GM23338 (cell line): ENCODE measurements at regions not wholly inside any gene's neighbourhood (a gene's known extent, or its start where the extent isn't known, plus 50 kb on each side); places are given as distances from the start of the nearest gene placed in this dataset.

Experiments
- ATAC-seq: fragments of 200-7000 bp; cut with Tn5 transposase; 3 replicates; pipeline ENCODE4 v1.9.1; 2020
- DNase-seq: peaks from one replicate; pipeline ENCODE4 v3.0.0-alpha.2; 2015; ENCODE audit warnings: low spot score
- H2AFZ ChIP-seq: fragments of 200-600 bp; sonication (generic); 2 replicates; pipeline ENCODE4 v1.8.0; 2016; ENCODE audit warnings: antibody characterized with exemption, mild to moderate bottlenecking, moderate library complexity
- H3F3A ChIP-seq: fragments of 200-600 bp; sonication (generic); replicated peaks from 2 replicates; pipeline ENCODE4 v1.8.0; 2017; ENCODE audit warnings: antibody characterized with exemption, mixed run types, low read depth
- H3K27ac ChIP-seq: fragments of 200-600 bp; sonication (generic); 2 replicates; pipeline ENCODE4 v1.6.1; 2016; ENCODE audit warnings: low read depth
- H3K27me3 ChIP-seq: fragments of 200-600 bp; sonication (generic); 2 replicates; pipeline ENCODE4 v1.8.0; 2016; ENCODE audit warnings: mild to moderate bottlenecking, mixed run types, moderate library complexity; ENCODE audit not compliant: insufficient read depth
- H3K36me3 ChIP-seq: fragments of 200-600 bp; sonication (generic); 2 replicates; pipeline ENCODE4 v1.8.0; 2016; ENCODE audit warnings: mild to moderate bottlenecking; ENCODE audit not compliant: insufficient read depth
- H3K4me1 ChIP-seq: fragments of 200-600 bp; sonication (generic); 2 replicates; pipeline ENCODE4 v1.8.0; 2016; ENCODE audit warnings: mild to moderate bottlenecking, moderate library complexity; ENCODE audit not compliant: insufficient read depth
- H3K4me2 ChIP-seq: fragments of 200-600 bp; sonication (generic); 2 replicates; pipeline ENCODE4 v1.7.1; 2017; ENCODE audit warnings: mixed run types
- H3K4me3 ChIP-seq: fragments of 200-600 bp; sonication (generic); 2 replicates; pipeline ENCODE4 v1.6.1; 2016; ENCODE audit warnings: mixed run types
- H3K79me2 ChIP-seq: fragments of 200-600 bp; sonication (generic); replicated peaks from 2 replicates; pipeline ENCODE4 v1.8.0; 2017; ENCODE audit warnings: mild to moderate bottlenecking; ENCODE audit not compliant: insufficient read depth
- H3K9me2 ChIP-seq: fragments of 200-600 bp; sonication (generic); 2 replicates; pipeline ENCODE4 v1.8.0; 2017; ENCODE audit not compliant: insufficient read depth
- H4K20me1 ChIP-seq: fragments of 200-600 bp; sonication (generic); replicated peaks from 2 replicates; pipeline ENCODE4 v1.8.0; 2017; ENCODE audit warnings: mild to moderate bottlenecking; ENCODE audit not compliant: insufficient read depth
- H3K27ac Mint-ChIP-seq: 2 replicates; pipeline ENCODE4 v1.8.0; 2020; ENCODE audit warnings: inconsistent platforms, mild to moderate bottlenecking, moderate library complexity, mixed read lengths
- H3K27me3 Mint-ChIP-seq: 3 replicates; pipeline ENCODE4 v1.8.0; 2022; ENCODE audit warnings: low read depth, mild to moderate bottlenecking, moderate library complexity, mixed read lengths, inconsistent platforms; ENCODE audit not compliant: insufficient read depth, poor library complexity
- H3K36me3 Mint-ChIP-seq: 3 replicates; pipeline ENCODE4 v1.8.0; 2021; ENCODE audit warnings: low read depth, mild to moderate bottlenecking, inconsistent platforms, moderate library complexity, mixed read lengths
- H3K4me1 Mint-ChIP-seq: 3 replicates; pipeline ENCODE4 v1.8.0; 2020; ENCODE audit warnings: mild to moderate bottlenecking, inconsistent platforms, mixed read lengths
- H3K4me3 Mint-ChIP-seq: 3 replicates; pipeline ENCODE4 v1.8.0; 2021; ENCODE audit warnings: moderate library complexity, mild to moderate bottlenecking, inconsistent platforms, mixed read lengths
- H3K9me3 Mint-ChIP-seq: 3 replicates; pipeline ENCODE4 v1.8.0; 2020; ENCODE audit warnings: moderate library complexity, mild to moderate bottlenecking, inconsistent platforms, mixed read lengths
- CREB1 ChIP-seq: fragments of 250-450 bp; sonication (Bioruptor Pico); IDR thresholded peaks from 2 replicates; pipeline ENCODE4 v1.5.0; 2020; ENCODE audit warnings: low read depth, mild to moderate bottlenecking, moderate library complexity
- CTCF ChIP-seq, 2 experiments: fragments of 200-600 bp in 1 of 2; sonication (generic) in 1 of 2; conservative IDR thresholded peaks; 2 replicates each; pipeline versions ENCODE4 v1.5.1 to v1.6.1; 2016 to 2017; ENCODE audit warnings: antibody characterized with exemption in 2 of 2, low read depth in 2 of 2, mild to moderate bottlenecking in 2 of 2, moderate library complexity in 1 of 2
- EZH2 ChIP-seq: fragments of 200-600 bp; sonication (generic); IDR thresholded peaks from one replicate; pipeline ENCODE4 v1.8.0; 2017; ENCODE audit warnings: antibody characterized with exemption, mild to moderate bottlenecking, low read depth; ENCODE audit not compliant: unreplicated experiment
- EZH2phosphoT487 ChIP-seq: fragments of 200-600 bp; sonication (generic); IDR thresholded peaks from one replicate; pipeline ENCODE4 v1.8.1; 2018; ENCODE audit warnings: antibody characterized with exemption; ENCODE audit not compliant: unreplicated experiment
- JUNB ChIP-seq: IDR thresholded peaks from one replicate; pipeline ENCODE4 v1.6.1; 2016; ENCODE audit warnings: antibody characterized with exemption; ENCODE audit not compliant: unreplicated experiment
- NANOG ChIP-seq: IDR thresholded peaks from 2 replicates; pipeline ENCODE4 v1.6.1; 2016; ENCODE audit warnings: antibody characterized with exemption, borderline replicate concordance
- POLR2AphosphoS5 ChIP-seq: IDR thresholded peaks from 2 replicates; pipeline ENCODE4 v1.6.1; 2016; ENCODE audit warnings: antibody characterized with exemption, low read depth
- STAT1 ChIP-seq: IDR thresholded peaks from one replicate; pipeline ENCODE4 v1.6.1; 2016; ENCODE audit warnings: antibody characterized with exemption; ENCODE audit not compliant: unreplicated experiment
- ZNF114 ChIP-seq: fragments of 250-450 bp; sonication (Bioruptor Pico); IDR thresholded peaks from 2 replicates; pipeline ENCODE4 v1.5.0; 2020; ENCODE audit warnings: mild to moderate bottlenecking, moderate library complexity
- ZNF331 ChIP-seq: fragments of 250-450 bp; sonication (Bioruptor Pico); IDR thresholded peaks from 2 replicates; pipeline ENCODE4 v1.5.0; 2020; ENCODE audit warnings: low read depth, mild to moderate bottlenecking, moderate library complexity
- TF ChIP-seq, protein P1 (sequence below): IDR thresholded peaks from 2 replicates; pipeline ENCODE4 v1.6.1; 2016; ENCODE audit warnings: antibody characterized with exemption
- TF ChIP-seq, protein P2 (sequence below): fragments of 250-450 bp; sonication (Bioruptor Pico); IDR thresholded peaks from 2 replicates; pipeline ENCODE4 v1.5.0; 2020; ENCODE audit warnings: mild to moderate bottlenecking, moderate library complexity
- TF ChIP-seq, protein P3 (sequence below): IDR thresholded peaks from one replicate; pipeline ENCODE4 v1.6.1; 2018; ENCODE audit warnings: antibody characterized with exemption; ENCODE audit not compliant: unreplicated experiment

GRCh38 chr22:27299181-27300085, 502.1 kb downstream of the MN1 start:
- Mint-ChIP-seq H3K36me3 (no peaks in the 10 kb centered on the region), H3K27ac (no peak overlapping the region), H3K4me3 (peak overlapping the region; percentile 60), H3K9me3 (no peaks in the 10 kb centered on the region), H3K27me3 (peaks cover 18% of the 10 kb centered on the region), H3K4me1 (peaks cover 46% of the 10 kb centered on the region)
- Histone ChIP-seq H3K4me3 (peak overlapping the region; percentile 53), H3K9me2 (no peaks in the 10 kb centered on the region), H3F3A (no peaks in the 10 kb centered on the region), H2AFZ (peak overlapping the region; percentile 83), H3K27me3 (peaks cover 5% of the 10 kb centered on the region; the same call in 1 of the 2 replicates), H3K36me3 (no peaks in the 10 kb centered on the region), H3K4me2 (peak overlapping the region; percentile 75), H4K20me1 (no peaks in the 10 kb centered on the region), H3K27ac (no peak overlapping the region), H3K4me1 (peaks cover 38% of the 10 kb centered on the region), H3K79me2 (no peaks in the 10 kb centered on the region)
- DNase-seq (peak; percentile 36), ATAC-seq (peak; percentile 61)
- TF ChIP-seq, protein P1, sequence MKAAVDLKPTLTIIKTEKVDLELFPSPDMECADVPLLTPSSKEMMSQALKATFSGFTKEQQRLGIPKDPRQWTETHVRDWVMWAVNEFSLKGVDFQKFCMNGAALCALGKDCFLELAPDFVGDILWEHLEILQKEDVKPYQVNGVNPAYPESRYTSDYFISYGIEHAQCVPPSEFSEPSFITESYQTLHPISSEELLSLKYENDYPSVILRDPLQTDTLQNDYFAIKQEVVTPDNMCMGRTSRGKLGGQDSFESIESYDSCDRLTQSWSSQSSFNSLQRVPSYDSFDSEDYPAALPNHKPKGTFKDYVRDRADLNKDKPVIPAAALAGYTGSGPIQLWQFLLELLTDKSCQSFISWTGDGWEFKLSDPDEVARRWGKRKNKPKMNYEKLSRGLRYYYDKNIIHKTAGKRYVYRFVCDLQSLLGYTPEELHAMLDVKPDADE, result no peak
- no peak for TF ChIP-seq CREB1
- no peak for TF ChIP-seq ZNF114 (CRISPR knock-in tag)
- no peak for TF ChIP-seq EZH2
- TF ChIP-seq, protein P2, sequence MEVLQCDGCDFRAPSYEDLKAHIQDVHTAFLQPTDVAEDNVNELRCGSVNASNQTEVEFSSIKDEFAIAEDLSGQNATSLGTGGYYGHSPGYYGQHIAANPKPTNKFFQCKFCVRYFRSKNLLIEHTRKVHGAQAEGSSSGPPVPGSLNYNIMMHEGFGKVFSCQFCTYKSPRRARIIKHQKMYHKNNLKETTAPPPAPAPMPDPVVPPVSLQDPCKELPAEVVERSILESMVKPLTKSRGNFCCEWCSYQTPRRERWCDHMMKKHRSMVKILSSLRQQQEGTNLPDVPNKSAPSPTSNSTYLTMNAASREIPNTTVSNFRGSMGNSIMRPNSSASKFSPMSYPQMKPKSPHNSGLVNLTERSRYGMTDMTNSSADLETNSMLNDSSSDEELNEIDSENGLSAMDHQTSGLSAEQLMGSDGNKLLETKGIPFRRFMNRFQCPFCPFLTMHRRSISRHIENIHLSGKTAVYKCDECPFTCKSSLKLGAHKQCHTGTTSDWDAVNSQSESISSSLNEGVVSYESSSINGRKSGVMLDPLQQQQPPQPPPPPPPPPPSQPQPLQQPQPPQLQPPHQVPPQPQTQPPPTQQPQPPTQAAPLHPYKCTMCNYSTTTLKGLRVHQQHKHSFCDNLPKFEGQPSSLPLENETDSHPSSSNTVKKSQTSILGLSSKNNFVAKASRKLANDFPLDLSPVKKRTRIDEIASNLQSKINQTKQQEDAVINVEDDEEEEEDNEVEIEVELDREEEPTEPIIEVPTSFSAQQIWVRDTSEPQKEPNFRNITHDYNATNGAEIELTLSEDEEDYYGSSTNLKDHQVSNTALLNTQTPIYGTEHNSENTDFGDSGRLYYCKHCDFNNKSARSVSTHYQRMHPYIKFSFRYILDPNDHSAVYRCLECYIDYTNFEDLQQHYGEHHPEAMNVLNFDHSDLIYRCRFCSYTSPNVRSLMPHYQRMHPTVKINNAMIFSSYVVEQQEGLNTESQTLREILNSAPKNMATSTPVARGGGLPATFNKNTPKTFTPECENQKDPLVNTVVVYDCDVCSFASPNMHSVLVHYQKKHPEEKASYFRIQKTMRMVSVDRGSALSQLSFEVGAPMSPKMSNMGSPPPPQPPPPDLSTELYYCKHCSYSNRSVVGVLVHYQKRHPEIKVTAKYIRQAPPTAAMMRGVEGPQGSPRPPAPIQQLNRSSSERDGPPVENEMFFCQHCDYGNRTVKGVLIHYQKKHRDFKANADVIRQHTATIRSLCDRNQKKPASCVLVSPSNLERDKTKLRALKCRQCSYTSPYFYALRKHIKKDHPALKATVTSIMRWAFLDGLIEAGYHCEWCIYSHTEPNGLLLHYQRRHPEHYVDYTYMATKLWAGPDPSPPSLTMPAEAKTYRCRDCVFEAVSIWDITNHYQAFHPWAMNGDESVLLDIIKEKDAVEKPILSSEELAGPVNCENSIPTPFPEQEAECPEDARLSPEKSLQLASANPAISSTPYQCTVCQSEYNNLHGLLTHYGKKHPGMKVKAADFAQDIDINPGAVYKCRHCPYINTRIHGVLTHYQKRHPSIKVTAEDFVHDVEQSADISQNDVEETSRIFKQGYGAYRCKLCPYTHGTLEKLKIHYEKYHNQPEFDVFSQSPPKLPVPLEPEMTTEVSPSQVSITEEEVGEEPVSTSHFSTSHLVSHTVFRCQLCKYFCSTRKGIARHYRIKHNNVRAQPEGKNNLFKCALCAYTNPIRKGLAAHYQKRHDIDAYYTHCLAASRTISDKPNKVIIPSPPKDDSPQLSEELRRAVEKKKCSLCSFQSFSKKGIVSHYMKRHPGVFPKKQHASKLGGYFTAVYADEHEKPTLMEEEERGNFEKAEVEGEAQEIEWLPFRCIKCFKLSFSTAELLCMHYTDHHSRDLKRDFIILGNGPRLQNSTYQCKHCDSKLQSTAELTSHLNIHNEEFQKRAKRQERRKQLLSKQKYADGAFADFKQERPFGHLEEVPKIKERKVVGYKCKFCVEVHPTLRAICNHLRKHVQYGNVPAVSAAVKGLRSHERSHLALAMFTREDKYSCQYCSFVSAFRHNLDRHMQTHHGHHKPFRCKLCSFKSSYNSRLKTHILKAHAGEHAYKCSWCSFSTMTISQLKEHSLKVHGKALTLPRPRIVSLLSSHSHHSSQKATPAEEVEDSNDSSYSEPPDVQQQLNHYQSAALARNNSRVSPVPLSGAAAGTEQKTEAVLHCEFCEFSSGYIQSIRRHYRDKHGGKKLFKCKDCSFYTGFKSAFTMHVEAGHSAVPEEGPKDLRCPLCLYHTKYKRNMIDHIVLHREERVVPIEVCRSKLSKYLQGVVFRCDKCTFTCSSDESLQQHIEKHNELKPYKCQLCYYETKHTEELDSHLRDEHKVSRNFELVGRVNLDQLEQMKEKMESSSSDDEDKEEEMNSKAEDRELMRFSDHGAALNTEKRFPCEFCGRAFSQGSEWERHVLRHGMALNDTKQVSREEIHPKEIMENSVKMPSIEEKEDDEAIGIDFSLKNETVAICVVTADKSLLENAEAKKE (CRISPR knock-in tag), result no peak
- TF ChIP-seq CTCF (conservative IDR thresholded peaks at IDR 0.05; ENCODE audit: low read depth in 2 of 2), result no peak
- no peak for TF ChIP-seq EZH2phosphoT487
- no peak for TF ChIP-seq STAT1
- no peak for TF ChIP-seq NANOG
- TF ChIP-seq POLR2AphosphoS5, result no peak
- TF ChIP-seq, protein P3, sequence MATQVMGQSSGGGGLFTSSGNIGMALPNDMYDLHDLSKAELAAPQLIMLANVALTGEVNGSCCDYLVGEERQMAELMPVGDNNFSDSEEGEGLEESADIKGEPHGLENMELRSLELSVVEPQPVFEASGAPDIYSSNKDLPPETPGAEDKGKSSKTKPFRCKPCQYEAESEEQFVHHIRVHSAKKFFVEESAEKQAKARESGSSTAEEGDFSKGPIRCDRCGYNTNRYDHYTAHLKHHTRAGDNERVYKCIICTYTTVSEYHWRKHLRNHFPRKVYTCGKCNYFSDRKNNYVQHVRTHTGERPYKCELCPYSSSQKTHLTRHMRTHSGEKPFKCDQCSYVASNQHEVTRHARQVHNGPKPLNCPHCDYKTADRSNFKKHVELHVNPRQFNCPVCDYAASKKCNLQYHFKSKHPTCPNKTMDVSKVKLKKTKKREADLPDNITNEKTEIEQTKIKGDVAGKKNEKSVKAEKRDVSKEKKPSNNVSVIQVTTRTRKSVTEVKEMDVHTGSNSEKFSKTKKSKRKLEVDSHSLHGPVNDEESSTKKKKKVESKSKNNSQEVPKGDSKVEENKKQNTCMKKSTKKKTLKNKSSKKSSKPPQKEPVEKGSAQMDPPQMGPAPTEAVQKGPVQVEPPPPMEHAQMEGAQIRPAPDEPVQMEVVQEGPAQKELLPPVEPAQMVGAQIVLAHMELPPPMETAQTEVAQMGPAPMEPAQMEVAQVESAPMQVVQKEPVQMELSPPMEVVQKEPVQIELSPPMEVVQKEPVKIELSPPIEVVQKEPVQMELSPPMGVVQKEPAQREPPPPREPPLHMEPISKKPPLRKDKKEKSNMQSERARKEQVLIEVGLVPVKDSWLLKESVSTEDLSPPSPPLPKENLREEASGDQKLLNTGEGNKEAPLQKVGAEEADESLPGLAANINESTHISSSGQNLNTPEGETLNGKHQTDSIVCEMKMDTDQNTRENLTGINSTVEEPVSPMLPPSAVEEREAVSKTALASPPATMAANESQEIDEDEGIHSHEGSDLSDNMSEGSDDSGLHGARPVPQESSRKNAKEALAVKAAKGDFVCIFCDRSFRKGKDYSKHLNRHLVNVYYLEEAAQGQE, result no peak
- no peak for TF ChIP-seq ZNF331
- no peak for TF ChIP-seq JUNB
